CD4-positive, alpha-beta T cell treated with Interleukin-17A for 4 hours (primary cell): ENCODE measurements at regions not wholly inside any gene's neighbourhood (a gene's known extent, or its start where the extent isn't known, plus 50 kb on each side); places are given as distances from the start of the nearest gene placed in this dataset.

ENCODE experiments used
- DNase-seq: peaks from one replicate; pipeline ENCODE4 v3.0.0-alpha.2; 2020; ENCODE audit warnings: mixed read lengths

DNA sequence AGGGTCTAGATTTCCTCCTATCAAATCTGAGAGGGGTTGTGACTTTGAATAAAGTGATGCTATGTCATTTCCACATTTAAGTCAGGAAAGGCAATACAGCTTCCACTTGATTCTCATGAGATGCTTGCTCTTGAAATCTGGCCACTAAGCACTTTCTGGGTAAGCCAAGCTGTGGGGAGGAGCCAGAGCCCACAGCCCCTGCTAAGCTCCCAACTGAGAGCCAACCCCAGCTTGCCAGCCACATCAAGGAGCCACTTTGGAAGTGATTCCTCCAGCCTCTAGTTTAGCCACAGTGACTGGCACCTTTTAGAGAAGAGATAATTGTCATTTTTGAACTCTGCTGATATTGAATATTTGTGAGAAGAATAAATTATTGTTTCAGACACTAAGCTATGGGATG lies 1441.5 kb upstream of the IGFBP7 start:
- DNase-seq = no peak

DNA sequence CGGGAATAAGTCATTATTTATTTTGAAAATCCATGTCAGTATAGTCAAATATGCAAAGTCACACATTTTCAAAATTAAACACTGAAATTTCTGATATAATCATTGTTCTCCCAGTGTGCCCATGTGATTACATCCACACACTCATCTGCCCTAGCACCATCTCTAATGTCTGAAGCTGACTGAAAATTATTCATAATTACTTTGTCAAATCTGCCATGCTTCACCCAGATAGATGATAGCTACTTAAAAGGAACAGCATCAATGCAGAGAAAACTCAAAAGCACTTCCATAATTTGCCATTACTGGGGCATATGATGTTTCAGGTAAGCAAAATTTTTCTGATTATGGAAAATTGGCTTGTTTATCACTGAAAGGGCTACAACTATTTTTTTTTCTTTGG lies 1433.3 kb upstream of the IGFBP7 start:
- DNase-seq = no peak

DNA sequence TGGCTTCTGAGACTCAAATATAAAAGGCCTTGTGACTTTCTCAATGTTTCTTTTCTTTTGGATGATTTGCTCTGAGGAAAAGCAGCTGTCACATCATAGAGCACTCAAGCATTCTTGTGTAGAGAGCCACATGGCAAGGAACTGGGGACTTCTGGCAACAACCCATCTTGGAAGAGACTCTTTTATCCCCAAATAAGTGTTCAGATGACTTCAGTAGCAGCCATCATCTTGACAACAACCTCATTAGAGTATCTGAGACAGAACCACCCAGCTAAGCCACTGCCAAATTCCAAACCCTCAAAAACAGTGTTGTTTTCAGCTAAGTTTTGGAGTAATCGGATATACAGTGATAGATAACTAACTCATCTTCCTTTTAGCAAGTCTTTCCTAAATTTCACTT lies 1431.7 kb upstream of the IGFBP7 start:
- DNase-seq = no peak

DNA sequence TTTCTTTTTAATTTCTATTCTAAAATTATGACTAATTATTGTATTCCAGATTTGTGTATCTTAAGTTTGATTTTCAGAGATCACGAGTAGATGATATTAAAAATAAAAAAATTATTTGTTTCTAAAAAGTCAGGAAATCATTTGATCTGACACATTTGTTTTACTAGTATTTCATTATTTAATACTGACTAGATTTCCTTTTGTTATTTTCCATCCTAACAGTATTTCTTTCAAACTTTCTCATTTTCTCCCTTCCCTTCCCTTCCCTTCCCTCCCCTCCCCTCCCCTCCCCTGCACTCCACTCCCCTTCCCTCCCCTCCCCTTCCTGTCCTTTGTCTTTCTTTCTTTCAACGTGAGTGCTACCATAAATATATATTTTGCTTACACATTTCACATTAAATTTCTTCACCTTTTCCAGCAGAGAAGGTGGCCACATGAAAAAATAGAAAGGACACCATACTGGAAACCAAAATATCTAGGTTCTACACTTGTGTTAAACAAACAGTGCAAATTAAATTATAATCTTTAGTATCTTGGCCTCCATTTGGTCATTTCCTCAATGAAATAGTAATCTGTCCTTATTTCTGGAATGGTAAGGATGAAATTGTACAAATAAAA lies 1412.7 kb upstream of the IGFBP7 start:
- DNase-seq = no peak

DNA sequence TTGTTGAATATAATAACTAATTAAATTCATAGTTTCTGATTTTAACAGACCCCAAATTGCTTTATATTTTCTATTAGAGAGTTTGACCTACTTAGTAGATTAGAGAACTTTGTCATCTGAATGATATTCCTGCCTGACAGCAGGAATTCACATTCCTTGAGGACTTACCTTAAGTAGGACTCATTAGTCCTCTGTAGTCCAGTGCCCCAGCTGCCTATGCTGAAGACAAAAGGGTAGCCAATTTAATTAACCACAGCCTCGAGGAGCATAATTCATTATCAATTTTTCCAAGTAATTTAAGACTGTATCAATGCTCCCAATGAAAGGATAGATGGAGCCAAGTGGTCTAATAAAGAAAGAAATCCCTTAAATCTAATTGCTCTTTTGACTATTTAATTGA lies 1405.0 kb upstream of the IGFBP7 start:
- DNase-seq = no peak

- DNase-seq = no peak
These were observed 1404.1 kb upstream of the IGFBP7 start for GRCh38 chr4:58514299-58514698.

DNA sequence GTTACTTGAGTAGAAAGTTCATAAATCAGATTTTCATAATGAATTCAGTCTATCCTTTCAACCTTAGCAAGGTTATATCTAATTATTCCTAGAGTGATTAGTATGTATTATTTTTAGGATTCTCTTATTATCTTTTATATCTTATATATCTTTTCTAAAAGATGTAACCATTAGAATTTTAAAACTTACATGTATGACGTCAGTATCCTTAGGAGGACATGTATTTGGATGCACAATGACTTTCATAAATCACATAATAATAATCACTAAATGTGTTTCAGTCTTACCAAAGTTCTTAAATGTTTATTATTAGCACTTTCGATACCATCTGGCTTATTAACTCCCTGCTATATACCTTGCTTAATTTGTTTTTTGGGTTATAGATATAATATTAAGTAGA lies 1400.5 kb upstream of the IGFBP7 start:
- DNase-seq = no peak

DNA sequence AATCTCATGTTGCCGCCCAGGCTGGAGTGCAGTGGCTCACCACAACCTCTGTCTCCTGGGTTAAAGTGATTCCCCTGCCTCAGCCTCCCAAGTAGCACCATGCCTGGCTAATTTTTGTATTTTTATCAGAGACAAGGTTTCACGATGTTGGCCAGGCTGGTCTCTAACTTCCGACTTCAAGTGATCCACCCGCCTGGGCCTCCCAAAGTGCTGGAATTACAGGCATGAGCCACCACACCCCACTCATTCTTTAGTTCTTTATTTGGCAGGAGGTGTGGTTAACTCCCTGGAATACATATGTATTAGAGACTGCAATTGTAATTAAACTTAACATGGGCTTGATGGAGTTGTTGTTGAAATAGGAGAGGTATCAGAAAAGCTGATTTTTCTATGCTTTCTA lies 1396.9 kb upstream of the IGFBP7 start:
- no peak for DNase-seq

DNA sequence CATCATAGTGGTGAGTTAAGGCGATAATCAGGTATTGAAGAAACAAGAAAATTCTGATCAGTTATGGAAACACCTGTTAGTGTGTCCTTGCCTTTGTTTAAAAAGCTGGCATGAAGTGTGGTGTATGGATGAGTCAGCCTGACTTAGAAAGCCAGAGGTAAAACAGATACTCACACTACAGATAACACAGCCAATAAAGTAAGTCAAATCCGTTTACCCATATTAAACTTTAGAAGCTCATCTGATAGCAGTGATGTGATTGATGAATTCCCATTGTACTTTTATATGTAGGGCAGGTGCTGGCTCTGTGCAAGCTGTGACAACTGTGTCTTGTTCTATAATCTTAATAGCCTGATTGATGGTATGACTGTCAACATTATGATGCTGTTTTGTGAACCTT lies 1392.7 kb upstream of the IGFBP7 start:
- DNase-seq = no peak

- DNase-seq = no peak
These were observed 1389.0 kb upstream of the IGFBP7 start for GRCh38 chr4:58499182-58499581.

- no peak for DNase-seq
These were observed 1381.4 kb upstream of the IGFBP7 start for GRCh38 chr4:58491620-58492019.

DNA sequence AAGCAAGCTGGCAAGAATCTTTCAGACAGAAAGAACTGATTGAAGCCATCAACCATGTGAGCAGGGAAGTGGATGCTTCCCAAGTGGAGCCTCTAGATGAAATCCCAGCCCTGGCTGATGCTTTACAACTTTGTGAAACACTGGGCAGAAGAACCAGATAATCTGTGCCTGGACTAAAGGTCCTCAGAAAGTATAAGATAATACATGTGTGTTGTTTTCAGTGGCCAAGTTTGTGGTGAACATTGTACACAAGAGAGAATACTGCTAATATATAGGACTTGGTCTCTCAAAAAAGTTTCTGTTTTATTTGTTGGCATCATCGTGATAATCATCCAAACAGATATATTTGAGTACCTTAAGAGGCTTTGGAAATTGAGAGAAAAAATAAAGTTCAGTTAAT lies 1367.8 kb upstream of the IGFBP7 start:
- no peak for DNase-seq

DNA sequence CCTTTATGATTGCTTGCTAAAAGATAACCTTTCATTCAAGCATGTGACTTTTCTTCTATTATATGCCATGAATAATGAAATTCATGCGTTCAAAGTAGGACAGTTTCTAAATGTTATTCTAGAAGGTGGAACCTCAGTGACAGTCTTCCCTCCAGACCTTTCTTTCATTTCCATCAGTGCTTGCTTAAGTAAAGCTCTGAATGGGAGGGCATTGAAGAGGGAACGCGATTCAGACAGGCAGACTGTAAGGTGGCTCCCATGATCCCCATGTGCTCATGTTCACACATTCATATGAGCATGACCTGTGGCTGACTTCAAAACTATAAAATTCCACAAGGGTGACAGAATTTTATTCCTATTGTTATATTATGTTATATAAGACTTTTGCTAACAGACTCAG lies 1367.3 kb upstream of the IGFBP7 start:
- no peak for DNase-seq

DNA sequence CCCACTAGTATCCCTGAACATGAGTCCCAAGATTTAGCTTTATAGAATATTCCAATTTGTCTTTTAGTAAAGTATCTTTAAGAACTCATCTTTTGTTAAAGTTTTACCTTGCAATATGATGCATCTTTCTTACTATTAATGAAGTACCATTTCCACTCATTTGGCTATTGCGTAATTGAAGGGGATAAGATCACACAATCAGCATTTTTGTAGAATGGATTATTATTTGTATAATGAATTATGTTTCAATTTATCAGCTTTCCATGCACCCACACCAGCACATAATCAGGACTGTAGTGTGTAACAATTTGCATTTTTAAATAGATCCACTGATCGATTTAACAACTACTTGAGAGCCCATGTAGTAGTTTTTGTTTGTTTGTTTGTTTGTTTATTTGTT lies 1364.9 kb upstream of the IGFBP7 start:
- DNase-seq = no peak

DNA sequence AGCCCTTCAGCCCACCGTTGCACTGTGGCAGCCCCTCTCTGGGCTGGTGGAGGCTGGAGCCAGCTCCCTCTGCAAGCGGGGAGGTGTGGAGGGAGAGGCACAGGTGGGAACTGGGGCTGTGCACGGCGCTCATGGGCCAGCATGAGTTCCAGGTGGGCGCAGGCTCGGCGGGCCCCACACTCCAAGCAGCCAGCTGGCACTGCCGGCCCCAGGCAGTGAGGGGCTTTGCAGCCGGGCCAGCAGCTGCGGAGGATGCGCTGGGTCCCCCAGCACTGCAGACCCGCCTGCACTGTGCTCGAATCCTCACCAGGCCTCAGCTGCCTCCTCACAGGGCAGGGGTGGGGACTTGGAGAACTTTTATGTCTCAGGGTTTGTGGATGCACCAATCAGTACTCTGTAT lies 1354.8 kb upstream of the IGFBP7 start:
- no peak for DNase-seq

- no peak for DNase-seq
These were observed 1346.7 kb upstream of the IGFBP7 start for GRCh38 chr4:58456727-58457384.

GRCh38 chr4:58453956-58454355 lies 1343.8 kb upstream of the IGFBP7 start:
- no peak for DNase-seq

DNA sequence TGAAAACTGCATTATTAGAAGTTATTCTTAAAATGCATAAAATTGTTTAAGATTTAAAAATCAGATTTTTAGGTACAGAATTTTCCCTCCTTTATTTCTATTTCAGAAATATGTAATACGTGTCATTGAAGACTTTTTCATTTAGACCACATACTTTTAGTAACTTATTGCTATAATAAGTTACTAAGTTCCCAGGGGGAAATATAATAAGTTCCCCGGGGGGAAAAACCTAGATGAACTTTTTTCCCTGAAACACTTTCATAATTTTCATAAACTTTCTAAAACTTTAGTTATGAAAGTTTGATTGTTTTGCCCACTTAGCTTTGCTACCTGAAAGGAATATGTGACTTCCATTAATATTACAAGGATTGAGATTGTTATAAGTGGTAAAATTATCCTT lies 1341.5 kb upstream of the IGFBP7 start:
- no peak for DNase-seq

DNA sequence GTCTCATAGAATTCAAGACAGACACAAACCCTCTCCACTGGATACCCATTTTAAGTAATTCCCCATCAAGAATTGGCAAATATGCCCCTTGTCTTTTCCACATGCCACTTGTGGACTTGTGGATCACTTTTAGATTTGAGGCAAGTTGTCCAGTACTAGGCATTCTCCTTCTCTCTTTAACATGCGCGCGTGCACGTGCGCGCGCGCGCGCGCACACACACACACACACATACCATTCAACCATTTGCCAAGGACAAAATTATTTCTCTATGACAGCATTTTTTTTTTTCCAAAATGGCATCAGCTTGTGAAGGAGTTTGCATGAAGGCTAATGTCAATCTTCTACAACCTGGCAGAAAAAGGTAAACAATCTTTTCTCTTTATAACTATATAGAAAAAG lies 1325.7 kb upstream of the IGFBP7 start:
- DNase-seq = no peak

DNA sequence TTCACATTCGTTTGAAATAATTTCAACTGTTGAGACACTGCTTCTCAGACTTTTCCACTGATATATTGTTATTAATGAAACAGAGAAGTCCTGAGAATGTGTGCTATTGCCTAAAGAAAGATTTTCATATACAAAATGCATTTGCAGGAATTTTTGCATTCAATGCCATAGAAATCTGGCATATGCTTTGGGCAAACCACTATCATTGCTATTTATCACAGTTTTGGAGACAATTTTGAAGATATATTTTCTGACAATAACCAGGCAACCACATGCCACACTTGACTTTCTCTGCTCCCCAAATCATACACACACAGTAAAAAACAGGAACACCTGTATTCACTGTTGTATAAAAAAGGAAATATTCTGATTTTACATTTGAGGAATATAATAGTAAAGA lies 1303.7 kb upstream of the IGFBP7 start:
- DNase-seq = no peak

GRCh38 chr4:58411904-58412303 lies 1301.7 kb upstream of the IGFBP7 start:
- no peak for DNase-seq

DNA sequence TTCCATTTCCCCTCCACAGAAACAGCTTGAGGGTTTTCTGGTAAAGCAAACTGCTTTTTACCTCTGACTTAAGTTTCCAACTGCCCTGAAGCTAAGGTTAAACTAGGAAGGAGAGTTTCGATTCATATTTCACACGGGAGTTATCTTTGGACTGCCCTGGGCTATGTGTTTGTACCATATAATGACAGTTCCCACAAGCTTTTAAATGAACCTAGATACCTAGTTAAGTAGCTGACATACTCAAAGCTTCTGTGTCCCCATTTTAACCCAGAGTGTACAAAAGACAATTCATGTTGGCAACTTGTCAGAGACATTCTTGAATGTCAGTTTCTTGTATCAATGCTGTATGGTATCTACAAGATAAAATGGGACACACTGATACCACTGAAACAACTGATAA lies 1296.6 kb upstream of the IGFBP7 start:
- DNase-seq = no peak

DNA sequence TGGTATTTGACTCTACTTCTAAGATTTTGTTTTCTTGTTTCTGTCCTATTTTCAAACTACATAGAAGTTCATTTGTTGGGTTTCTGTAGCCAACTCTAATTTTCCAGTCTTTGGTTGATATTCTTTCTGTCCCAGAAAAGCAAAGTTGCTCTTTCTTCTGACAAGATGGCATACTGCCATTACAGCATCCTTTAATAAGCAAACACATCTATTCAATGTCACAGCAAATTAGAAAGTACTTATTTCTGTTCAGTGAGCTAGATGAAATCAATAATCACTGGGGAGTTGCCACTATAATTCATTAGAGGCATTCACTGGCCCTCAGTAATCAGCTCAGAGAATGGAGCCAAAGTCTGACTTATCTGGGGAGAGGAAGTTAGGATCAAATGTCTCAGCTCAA lies 1258.0 kb upstream of the IGFBP7 start:
- no peak for DNase-seq

DNA sequence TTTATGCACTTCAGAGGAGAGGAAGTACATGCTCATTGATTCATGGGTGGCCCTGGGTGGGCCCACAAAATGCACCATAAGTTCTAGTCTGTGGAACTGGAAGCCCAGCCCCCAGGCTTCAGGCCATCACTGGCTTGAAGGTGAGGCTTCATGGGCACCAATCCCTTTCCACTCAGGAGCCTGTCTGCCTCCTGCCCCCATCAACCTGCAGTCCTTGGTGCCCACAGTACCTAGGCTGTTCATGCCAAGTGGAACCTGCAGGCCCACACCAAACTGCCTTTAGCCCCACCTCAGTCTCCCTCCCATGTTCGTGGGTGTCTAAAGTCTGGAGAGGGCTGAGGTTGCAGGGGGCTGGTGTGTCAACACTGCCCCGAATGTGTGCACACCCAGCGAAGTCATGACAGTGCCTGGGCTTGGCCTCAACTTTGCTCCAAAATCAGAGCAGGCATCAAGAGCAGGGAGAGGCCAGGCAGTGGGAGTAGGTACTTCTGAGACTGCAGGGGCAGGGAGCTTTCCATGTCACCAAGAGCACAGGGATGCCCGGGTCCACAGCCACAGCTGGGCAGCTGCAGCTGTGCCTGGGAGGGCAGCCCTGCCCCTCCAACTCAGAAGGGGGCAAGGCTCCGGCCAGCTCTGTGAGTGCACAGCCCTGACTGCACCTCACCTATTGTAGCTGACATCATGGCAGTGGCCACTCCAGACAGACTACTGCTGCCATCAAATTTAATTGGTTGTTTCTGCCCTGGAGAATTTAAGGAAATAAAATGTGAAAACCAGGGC lies 1250.4 kb upstream of the IGFBP7 start:
- DNase-seq = no peak
